Brain microvascular endothelial cell (primary cell): ENCODE measurements at regions not wholly inside any gene's neighbourhood (a gene's known extent, or its start where the extent isn't known, plus 50 kb on each side); places are given as distances from the start of the nearest gene placed in this dataset.

Experiments
- DNase-seq: peaks from one replicate; pipeline ENCODE4 v3.0.0-alpha.2; 2020
- H3K27ac ChIP-seq: fragments of 250-450 bp; sonication (Bioruptor Pico); 2 replicates; pipeline ENCODE4 v1.5.1; 2020; ENCODE audit warnings: mild to moderate bottlenecking, moderate library complexity
- H3K27me3 ChIP-seq: fragments of 250-450 bp; sonication (Bioruptor Pico); replicated peaks from 2 replicates; pipeline ENCODE4 v1.5.1; 2020; ENCODE audit warnings: mild to moderate bottlenecking
- H3K36me3 ChIP-seq: fragments of 250-450 bp; sonication (Bioruptor Pico); replicated peaks from 2 replicates; pipeline ENCODE4 v1.5.1; 2020; ENCODE audit warnings: mild to moderate bottlenecking
- H3K4me3 ChIP-seq: 2 replicates; pipeline ENCODE4 v1.5.1; 2011; ENCODE audit warnings: low read depth, mild to moderate bottlenecking, control low read depth, low read length, moderate library complexity
- in situ Hi-C: cut with HindIII; loops from 2 replicates; pipeline ENCODE4 v1.10.0; 2017; ENCODE audit warnings: low sequenced_read_pairs, low pct_ligation_motif_present
- TF ChIP-seq, protein P1 (sequence below): IDR thresholded peaks from 2 replicates; pipeline ENCODE4 v1.5.1; 2011; ENCODE audit warnings: low read depth, mild to moderate bottlenecking, moderate library complexity, low read length, control low read depth, inconsistent platforms; ENCODE audit errors: missing control alignments

- in situ Hi-C loops = no loop called here
- no peaks in the 10 kb centered on the region for H3K36me3 ChIP-seq
- no peak overlapping the region for H3K27ac ChIP-seq
- H3K4me3 ChIP-seq = no peak overlapping the region
- TF ChIP-seq, protein P1, sequence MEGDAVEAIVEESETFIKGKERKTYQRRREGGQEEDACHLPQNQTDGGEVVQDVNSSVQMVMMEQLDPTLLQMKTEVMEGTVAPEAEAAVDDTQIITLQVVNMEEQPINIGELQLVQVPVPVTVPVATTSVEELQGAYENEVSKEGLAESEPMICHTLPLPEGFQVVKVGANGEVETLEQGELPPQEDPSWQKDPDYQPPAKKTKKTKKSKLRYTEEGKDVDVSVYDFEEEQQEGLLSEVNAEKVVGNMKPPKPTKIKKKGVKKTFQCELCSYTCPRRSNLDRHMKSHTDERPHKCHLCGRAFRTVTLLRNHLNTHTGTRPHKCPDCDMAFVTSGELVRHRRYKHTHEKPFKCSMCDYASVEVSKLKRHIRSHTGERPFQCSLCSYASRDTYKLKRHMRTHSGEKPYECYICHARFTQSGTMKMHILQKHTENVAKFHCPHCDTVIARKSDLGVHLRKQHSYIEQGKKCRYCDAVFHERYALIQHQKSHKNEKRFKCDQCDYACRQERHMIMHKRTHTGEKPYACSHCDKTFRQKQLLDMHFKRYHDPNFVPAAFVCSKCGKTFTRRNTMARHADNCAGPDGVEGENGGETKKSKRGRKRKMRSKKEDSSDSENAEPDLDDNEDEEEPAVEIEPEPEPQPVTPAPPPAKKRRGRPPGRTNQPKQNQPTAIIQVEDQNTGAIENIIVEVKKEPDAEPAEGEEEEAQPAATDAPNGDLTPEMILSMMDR = no peak
- no peak for DNase-seq
- no peaks in the 10 kb centered on the region for H3K27me3 ChIP-seq
Measured at GRCh38 chr21:35825370-35826353, 234.7 kb downstream of the SETD4 start.

DNA sequence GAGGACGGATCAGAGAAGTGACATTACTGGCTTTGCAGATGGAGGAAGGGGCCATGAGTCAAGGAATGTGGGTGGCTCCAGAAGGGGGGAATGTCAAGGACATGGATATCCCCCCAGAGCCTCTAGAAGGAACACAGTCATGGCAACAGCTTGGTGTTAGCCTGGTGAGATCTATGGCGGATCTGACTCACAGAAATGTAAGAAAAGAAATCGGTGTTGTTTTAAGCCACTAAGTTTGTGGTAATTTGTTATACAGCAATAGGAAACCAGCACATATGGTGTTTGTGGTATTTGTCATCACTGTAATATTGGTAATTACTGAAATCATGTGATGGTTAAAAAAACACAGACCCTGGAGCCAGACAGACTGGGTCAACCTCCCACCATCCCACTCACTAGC, 236.2 kb downstream of the SETD4 start:
- no peak for DNase-seq
- TF ChIP-seq, protein P1 = no peak

DNA sequence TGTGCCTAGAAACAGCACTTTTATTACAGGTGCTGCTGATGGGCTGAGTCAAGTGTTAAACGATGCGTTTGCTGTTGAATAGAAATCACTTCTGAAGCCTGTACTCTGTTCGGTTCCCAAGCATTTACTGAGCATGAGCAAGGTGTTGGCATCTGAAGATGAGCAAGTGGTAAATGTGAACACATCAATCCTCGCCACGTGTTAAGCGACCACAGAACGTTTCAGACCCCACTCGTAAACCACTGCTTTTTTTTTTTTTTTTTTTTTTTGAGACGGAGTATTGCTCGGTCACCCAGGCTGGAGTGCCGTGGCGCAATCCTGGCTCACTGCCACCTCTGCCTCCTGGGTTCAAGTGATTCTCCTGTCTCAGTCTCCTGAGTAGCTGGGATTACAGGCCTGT, 241.2 kb downstream of the SETD4 start:
- in situ Hi-C loops = no loop called here
- TF ChIP-seq, protein P1 = no peak
- Histone ChIP-seq H3K27ac (no peak overlapping the region), H3K27me3 (no peaks in the 10 kb centered on the region), H3K36me3 (no peaks in the 10 kb centered on the region), H3K4me3 (no peak overlapping the region)
- no peak for DNase-seq

More for the DNA sequence above, 236.2 kb downstream of the SETD4 start:
- H3K4me3 ChIP-seq = no peak overlapping the region
- no peaks in the 10 kb centered on the region for H3K27me3 ChIP-seq
- no peak overlapping the region for H3K27ac ChIP-seq
- no peaks in the 10 kb centered on the region for H3K36me3 ChIP-seq
- in situ Hi-C loops = no loop called here

- TF ChIP-seq, protein P1 = no peak
- Histone ChIP-seq H3K4me3 (no peak overlapping the region), H3K27ac (no peak overlapping the region), H3K27me3 (no peaks in the 10 kb centered on the region), H3K36me3 (no peaks in the 10 kb centered on the region)
- no peak for DNase-seq
- in situ Hi-C loops = no loop called here
Measured at GRCh38 chr21:35818597-35818996, 241.7 kb downstream of the SETD4 start.

GRCh38 chr21:35814858-35815619, 245.3 kb downstream of the SETD4 start:
- DNase-seq = no peak
- Histone ChIP-seq H3K36me3 (no peaks in the 10 kb centered on the region), H3K27ac (no peak overlapping the region), H3K4me3 (no peak overlapping the region), H3K27me3 (no peaks in the 10 kb centered on the region)
- TF ChIP-seq, protein P1 = no peak
- in situ Hi-C loops = no loop called here
